Prostate gland (tissue), 2 donors: ENCODE measurements at regions not wholly inside any gene's neighbourhood (a gene's known extent, or its start where the extent isn't known, plus 50 kb on each side); places are given as distances from the start of the nearest gene placed in this dataset.

Experiments used
- DNase-seq: peaks from one replicate; pipeline ENCODE4 v3.0.0-alpha.2; 2019; ENCODE audit warnings: low spot score
- H3K27ac ChIP-seq, 2 donors: fragments of 200-600 bp; sonication (generic); 2 replicates each; pipeline ENCODE4 v1.5.1; 2017 to 2019
- H3K27me3 ChIP-seq: fragments of 200-600 bp; sonication (generic); replicated peaks from 2 replicates; pipeline ENCODE4 v1.5.1; 2019; ENCODE audit not compliant: insufficient read depth
- H3K36me3 ChIP-seq, 2 donors: fragments of 200-600 bp; sonication (generic); 1 replicate in 1 of 2; 2 replicates in 1 of 2; pipeline versions ENCODE4 v1.5.1 to v1.8.1; 2017 to 2019
- H3K4me1 ChIP-seq: fragments of 200-600 bp; sonication (generic); replicated peaks from 2 replicates; pipeline ENCODE4 v1.5.1; 2019
- H3K4me3 ChIP-seq, 2 donors: fragments of 200-600 bp; sonication (generic); 2 replicates each; pipeline ENCODE4 v1.5.1; 2017 to 2019
- H3K9me3 ChIP-seq: fragments of 200-600 bp; sonication (generic); 2 replicates; pipeline ENCODE4 v1.5.1; 2017
- POLR2A ChIP-seq: fragments of 450-650 bp; IDR thresholded peaks from one replicate; pipeline ENCODE4 v1.6.1; 2016; ENCODE audit warnings: antibody characterized with exemption, mild to moderate bottlenecking
- POLR2AphosphoS5 ChIP-seq: sonication (generic); formaldehyde crosslinking; IDR thresholded peaks from one replicate; pipeline ENCODE4 v1.6.1; 2017; ENCODE audit warnings: antibody characterized with exemption
- WGBS: methylation state at CpG from one replicate; pipeline ENCODE4 v1.1.5; 2018; 5-methylcytosine and 5-hydroxymethylcytosine counted together
- intact Hi-C: fragments of 100-400 bp; cut with DNase I; formaldehyde crosslinking; loops from one replicate; pipeline ENCODE4 v1.14.2; 2022
- TF ChIP-seq, protein P1 (sequence below), 4 experiments: fragments of 200-600 bp in 2 of 4; fragments of 450-650 bp in 2 of 4; sonication (generic) in 2 of 4; IDR thresholded peaks; 1 replicate in 3 of 4; 2 replicates in 1 of 4; pipeline ENCODE4 v1.5.1; 2016 to 2019; ENCODE audit warnings: antibody characterized with exemption in 4 of 4, mild to moderate bottlenecking in 2 of 4, moderate library complexity in 2 of 4

DNA sequence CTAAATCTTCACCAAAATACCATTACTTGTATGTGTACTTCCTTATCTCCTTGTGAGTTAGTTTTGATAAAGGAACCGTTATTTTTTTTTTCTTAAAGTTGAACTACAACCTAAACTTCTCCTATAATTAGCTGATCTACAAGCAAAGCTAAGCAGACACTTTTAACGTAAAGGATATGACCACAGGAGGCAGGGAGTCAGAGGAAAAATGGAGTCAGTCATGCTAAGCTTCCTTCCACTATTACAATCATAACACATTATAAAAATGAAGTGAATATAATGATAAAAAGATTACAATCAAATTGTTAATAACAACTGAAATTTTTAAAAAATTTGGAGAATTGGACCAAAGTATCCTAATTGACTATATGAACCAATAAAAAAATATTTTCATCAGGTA is 892.6 kb downstream of the KCNT2 start:
- DNase-seq = no peak
- Histone ChIP-seq H3K27ac (no peak overlapping the region), H3K9me3 (no peaks in the 10 kb centered on the region), H3K4me1 (no peaks in the 10 kb centered on the region), H3K27me3 (no peaks in the 10 kb centered on the region), H3K4me3 (no peak overlapping the region), H3K36me3 (no peaks in the 10 kb centered on the region)
- WGBS = 87% methylated on average over 2 of the region's 2 CpGs
- TF ChIP-seq POLR2A = no peak
- TF ChIP-seq, protein P1, sequence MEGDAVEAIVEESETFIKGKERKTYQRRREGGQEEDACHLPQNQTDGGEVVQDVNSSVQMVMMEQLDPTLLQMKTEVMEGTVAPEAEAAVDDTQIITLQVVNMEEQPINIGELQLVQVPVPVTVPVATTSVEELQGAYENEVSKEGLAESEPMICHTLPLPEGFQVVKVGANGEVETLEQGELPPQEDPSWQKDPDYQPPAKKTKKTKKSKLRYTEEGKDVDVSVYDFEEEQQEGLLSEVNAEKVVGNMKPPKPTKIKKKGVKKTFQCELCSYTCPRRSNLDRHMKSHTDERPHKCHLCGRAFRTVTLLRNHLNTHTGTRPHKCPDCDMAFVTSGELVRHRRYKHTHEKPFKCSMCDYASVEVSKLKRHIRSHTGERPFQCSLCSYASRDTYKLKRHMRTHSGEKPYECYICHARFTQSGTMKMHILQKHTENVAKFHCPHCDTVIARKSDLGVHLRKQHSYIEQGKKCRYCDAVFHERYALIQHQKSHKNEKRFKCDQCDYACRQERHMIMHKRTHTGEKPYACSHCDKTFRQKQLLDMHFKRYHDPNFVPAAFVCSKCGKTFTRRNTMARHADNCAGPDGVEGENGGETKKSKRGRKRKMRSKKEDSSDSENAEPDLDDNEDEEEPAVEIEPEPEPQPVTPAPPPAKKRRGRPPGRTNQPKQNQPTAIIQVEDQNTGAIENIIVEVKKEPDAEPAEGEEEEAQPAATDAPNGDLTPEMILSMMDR (IDR thresholded peaks at IDR 0.05) = no peak
- TF ChIP-seq POLR2AphosphoS5 = no peak
- intact Hi-C loops = no loop called here

DNA sequence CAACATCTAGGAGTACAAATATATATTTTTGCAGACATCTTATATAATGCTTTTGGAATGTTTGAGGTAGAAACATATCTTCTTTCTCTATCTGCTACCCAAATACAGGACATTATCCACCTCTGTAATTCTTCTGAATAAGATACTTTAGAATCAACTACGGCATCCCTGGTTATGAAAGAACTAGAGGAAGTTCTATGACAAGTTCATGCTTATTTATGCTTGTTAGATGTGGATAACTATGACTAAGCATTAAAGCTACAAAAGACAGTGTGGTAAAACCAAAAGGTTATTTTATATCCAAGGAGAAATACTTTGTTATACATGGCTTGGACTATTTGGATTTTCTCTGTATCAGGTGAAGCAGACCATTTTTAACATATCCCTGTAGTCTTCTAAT is 894.0 kb downstream of the KCNT2 start:
- 41% methylated on average over 1 of the region's 1 CpG for WGBS
- Histone ChIP-seq H3K4me3 (no peak overlapping the region), H3K27ac (no peak overlapping the region), H3K27me3 (no peaks in the 10 kb centered on the region), H3K9me3 (no peaks in the 10 kb centered on the region), H3K4me1 (no peaks in the 10 kb centered on the region), H3K36me3 (no peaks in the 10 kb centered on the region)
- no peak for DNase-seq
- intact Hi-C loops = no loop called here
- TF ChIP-seq POLR2A (no peak), POLR2AphosphoS5 (no peak)
- TF ChIP-seq, protein P1 (IDR thresholded peaks at IDR 0.05) = no peak

DNA sequence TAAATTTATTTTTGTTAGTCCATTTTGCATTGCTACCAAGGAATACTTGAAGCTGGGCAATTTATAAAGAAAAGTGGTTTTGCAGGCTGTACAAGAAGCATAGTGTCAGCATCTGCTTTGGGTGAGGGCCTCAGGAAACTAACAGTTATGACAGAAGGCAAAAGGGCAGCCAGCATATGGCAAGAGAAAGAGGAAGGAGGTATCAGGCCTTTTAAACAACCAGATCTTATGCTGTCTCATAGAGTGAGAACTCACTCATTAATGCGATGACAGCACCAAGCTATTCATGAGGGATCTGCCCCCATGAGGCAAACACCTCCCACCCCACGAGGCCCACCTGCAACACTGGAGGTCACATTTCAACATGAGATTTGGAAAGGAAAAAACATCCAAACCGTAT is 898.4 kb downstream of the KCNT2 start:
- no peak overlapping the region for H3K27ac ChIP-seq
- no peaks in the 10 kb centered on the region for H3K27me3 ChIP-seq
- H3K4me3 ChIP-seq = no peak overlapping the region
- H3K4me1 ChIP-seq = no peaks in the 10 kb centered on the region
- 51% methylated on average over 3 of the region's 3 CpGs for WGBS
- no peaks in the 10 kb centered on the region for H3K36me3 ChIP-seq
- TF ChIP-seq POLR2AphosphoS5 (no peak), POLR2A (no peak)
- TF ChIP-seq, protein P1 (IDR thresholded peaks at IDR 0.05) = no peak
- intact Hi-C loops = no loop called here
- DNase-seq = no peak
- H3K9me3 ChIP-seq = no peaks in the 10 kb centered on the region

DNA sequence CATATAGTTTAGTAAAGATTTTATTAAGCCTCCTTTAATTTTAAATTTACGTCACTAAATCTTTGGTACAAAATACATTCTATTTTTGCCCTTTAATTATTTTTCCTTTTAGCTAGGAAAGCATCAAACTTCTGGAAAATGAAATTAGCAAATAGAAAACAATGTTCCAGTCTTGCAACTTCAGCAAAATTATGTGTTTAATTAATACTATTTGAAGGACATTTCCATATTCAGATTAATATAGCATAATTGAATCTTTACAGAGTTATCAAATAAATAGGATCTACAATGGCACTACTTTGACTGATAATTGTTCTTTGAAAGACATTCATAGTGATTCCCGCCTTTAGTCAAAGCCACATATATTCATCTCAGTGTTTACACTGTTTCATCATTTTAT is 904.2 kb downstream of the KCNT2 start:
- DNase-seq = no peak
- TF ChIP-seq, protein P1 (IDR thresholded peaks at IDR 0.05) = no peak
- TF ChIP-seq POLR2AphosphoS5 (no peak), POLR2A (no peak)
- no peak overlapping the region for H3K27ac ChIP-seq
- H3K9me3 ChIP-seq = no peaks in the 10 kb centered on the region
- no peaks in the 10 kb centered on the region for H3K27me3 ChIP-seq
- intact Hi-C loops = no loop called here
- 66% methylated on average over 2 of the region's 2 CpGs for WGBS
- no peak overlapping the region for H3K4me3 ChIP-seq
- no peaks in the 10 kb centered on the region for H3K36me3 ChIP-seq
- no peaks in the 10 kb centered on the region for H3K4me1 ChIP-seq

DNA sequence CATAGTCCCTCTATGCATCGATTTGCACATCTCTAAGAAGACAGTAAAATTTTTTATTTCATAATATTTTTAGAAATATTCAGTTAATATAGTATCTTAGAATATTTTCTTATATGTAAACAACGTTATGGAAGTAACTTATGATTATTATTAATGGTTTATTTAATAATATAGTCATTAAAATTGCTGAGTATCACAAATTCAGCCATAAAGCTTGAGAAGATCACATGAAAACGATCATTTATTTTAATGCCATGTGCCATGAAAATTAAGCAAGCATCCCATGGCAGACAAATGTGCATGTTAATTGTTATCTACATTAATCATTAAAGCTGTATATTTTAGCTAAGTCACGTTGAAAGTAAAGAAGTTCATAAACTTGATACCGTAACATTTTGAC is 907.1 kb downstream of the KCNT2 start:
- intact Hi-C loops = no loop called here
- H3K27ac ChIP-seq = no peak overlapping the region
- H3K4me1 ChIP-seq = no peaks in the 10 kb centered on the region
- WGBS = 65% methylated on average over 5 of the region's 5 CpGs
- H3K9me3 ChIP-seq = no peaks in the 10 kb centered on the region
- H3K36me3 ChIP-seq = no peaks in the 10 kb centered on the region
- no peaks in the 10 kb centered on the region for H3K27me3 ChIP-seq
- no peak for TF ChIP-seq POLR2AphosphoS5
- no peak overlapping the region for H3K4me3 ChIP-seq
- DNase-seq = no peak
